GM23248 (cell line): ENCODE measurements at regions not wholly inside any gene's neighbourhood (a gene's known extent, or its start where the extent isn't known, plus 50 kb on each side); places are given as distances from the start of the nearest gene placed in this dataset.

Source experiments
- DNase-seq: peaks from one replicate; pipeline ENCODE4 v3.0.0-alpha.2; 2015
- H2AFZ ChIP-seq: fragments of 200-600 bp; sonication (generic); 2 replicates; pipeline ENCODE4 v1.6.1; 2016; ENCODE audit warnings: antibody characterized with exemption
- H3F3A ChIP-seq: fragments of 200-600 bp; sonication (generic); 2 replicates; pipeline ENCODE4 v1.6.1; 2016; ENCODE audit warnings: mild to moderate bottlenecking, antibody characterized with exemption, mixed run types; ENCODE audit not compliant: insufficient read depth
- H3K27ac ChIP-seq: fragments of 200-600 bp; sonication (generic); 2 replicates; pipeline ENCODE4 v1.5.1; 2016; ENCODE audit warnings: mild to moderate bottlenecking
- H3K27me3 ChIP-seq: fragments of 200-600 bp; sonication (generic); replicated peaks from 2 replicates; pipeline ENCODE4 v1.6.1; 2016; ENCODE audit warnings: mild to moderate bottlenecking; ENCODE audit not compliant: insufficient read depth
- H3K36me3 ChIP-seq: fragments of 200-600 bp; sonication (generic); 2 replicates; pipeline ENCODE4 v1.6.1; 2016; ENCODE audit warnings: low read depth, mild to moderate bottlenecking
- H3K4me1 ChIP-seq: fragments of 200-600 bp; sonication (generic); 2 replicates; pipeline ENCODE4 v1.6.1; 2016; ENCODE audit warnings: mild to moderate bottlenecking; ENCODE audit not compliant: insufficient read depth
- H3K4me2 ChIP-seq: fragments of 200-600 bp; sonication (generic); one replicate; pipeline ENCODE4 v1.6.1; 2016; ENCODE audit warnings: mild to moderate bottlenecking; ENCODE audit not compliant: unreplicated experiment
- H3K4me3 ChIP-seq: fragments of 200-600 bp; sonication (generic); 2 replicates; pipeline ENCODE4 v1.5.1; 2016; ENCODE audit warnings: mild to moderate bottlenecking
- H3K79me2 ChIP-seq: fragments of 200-600 bp; sonication (generic); 2 replicates; pipeline ENCODE4 v1.6.1; 2016; ENCODE audit warnings: mild to moderate bottlenecking; ENCODE audit not compliant: insufficient read depth
- H3K9ac ChIP-seq: fragments of 200-600 bp; sonication (generic); 2 replicates; pipeline ENCODE4 v1.6.1; 2016; ENCODE audit warnings: mild to moderate bottlenecking
- H3K9me2 ChIP-seq: fragments of 200-600 bp; sonication (generic); 2 replicates; pipeline ENCODE4 v1.6.1; 2016; ENCODE audit warnings: mixed run types, mild to moderate bottlenecking, moderate library complexity; ENCODE audit not compliant: insufficient read depth
- H3K9me3 ChIP-seq: fragments of 200-600 bp; sonication (generic); one replicate; pipeline ENCODE4 v1.6.1; 2017; ENCODE audit warnings: low read depth
- H4K20me1 ChIP-seq: fragments of 200-600 bp; sonication (generic); 2 replicates; pipeline ENCODE4 v1.6.0; 2016; ENCODE audit not compliant: insufficient read depth
- EZH2 ChIP-seq: fragments of 200-600 bp; sonication (generic); IDR thresholded peaks from 2 replicates; pipeline ENCODE4 v1.6.1; 2018; ENCODE audit warnings: antibody characterized with exemption, mild to moderate bottlenecking; ENCODE audit not compliant: insufficient read depth, poor library complexity, severe bottlenecking
- EZH2phosphoT487 ChIP-seq: fragments of 200-600 bp; sonication (generic); IDR thresholded peaks from 2 replicates; pipeline ENCODE4 v1.6.1; 2018; ENCODE audit warnings: antibody characterized with exemption, moderate library complexity, mild to moderate bottlenecking, low read depth; ENCODE audit not compliant: insufficient read depth
- WGBS, 2 experiments: methylation state at CpG; one replicate each; pipeline ENCODE4 v1.1.6; 2015 to 2017; ENCODE audit warnings: low lambda C conversion rate in 2 of 2, low coverage in 1 of 2; ENCODE audit errors: missing lambda C conversion rate in 2 of 2; 5-methylcytosine and 5-hydroxymethylcytosine counted together
- in situ Hi-C: fragments of 300-500 bp; cut with MboI; formaldehyde crosslinking; loops from 2 replicates; pipeline ENCODE4 v1.15.0; 2020

- no peaks in the 10 kb centered on the region for H3K9me3 ChIP-seq
- no peaks in the 10 kb centered on the region for H3K79me2 ChIP-seq
- whole genome bisulfite sequencing, 2 experiments: 37 to 44% methylated on average over 3 of the region's 3 CpGs
- H3K36me3 ChIP-seq: no peaks in the 10 kb centered on the region
- no peak for DNase-seq
- no peaks in the 10 kb centered on the region for H3K27me3 ChIP-seq
- no peaks in the 10 kb centered on the region for H3K4me1 ChIP-seq
- no peaks in the 10 kb centered on the region for H3K9me2 ChIP-seq
- no peak overlapping the region for H3K27ac ChIP-seq
- no peak overlapping the region for H3K4me2 ChIP-seq
- no peak overlapping the region for H3K4me3 ChIP-seq
- no peak overlapping the region for H3K9ac ChIP-seq
- H4K20me1 ChIP-seq: no peaks in the 10 kb centered on the region
- no peak overlapping the region for H2AFZ ChIP-seq
- in situ Hi-C loops: no loop called here
- no peak for TF ChIP-seq EZH2phosphoT487
- TF ChIP-seq EZH2: no peak
- no peaks in the 10 kb centered on the region for H3F3A ChIP-seq
Measured at GRCh38 chr2:15750822-15751329, 159.2 kb downstream of the DDX1 start.

GRCh38 chr2:15751477-15751876 is 159.8 kb downstream of the DDX1 start:
- Histone ChIP-seq H3K36me3 (no peaks in the 10 kb centered on the region), H3K9me2 (no peaks in the 10 kb centered on the region), H3K27ac (no peak overlapping the region), H3K4me1 (no peaks in the 10 kb centered on the region), H3K79me2 (no peaks in the 10 kb centered on the region), H3K27me3 (no peaks in the 10 kb centered on the region), H2AFZ (no peak overlapping the region), H3K9me3 (no peaks in the 10 kb centered on the region), H4K20me1 (no peaks in the 10 kb centered on the region), H3K4me2 (no peak overlapping the region), H3K4me3 (no peak overlapping the region), H3K9ac (no peak overlapping the region), H3F3A (no peaks in the 10 kb centered on the region)
- no peak for DNase-seq
- WGBS, 2 experiments: 43% methylated on average over 2 of the region's 2 CpGs
- TF ChIP-seq EZH2 (no peak), EZH2phosphoT487 (no peak)
- in situ Hi-C loops: no loop called here

GRCh38 chr2:15752552-15753232 is 161.0 kb downstream of the DDX1 start:
- DNase-seq: no peak
- in situ Hi-C loops: no loop called here
- Histone ChIP-seq H4K20me1 (no peaks in the 10 kb centered on the region), H3F3A (no peaks in the 10 kb centered on the region), H3K9me2 (no peaks in the 10 kb centered on the region), H3K79me2 (no peaks in the 10 kb centered on the region), H3K36me3 (no peaks in the 10 kb centered on the region), H3K4me1 (no peaks in the 10 kb centered on the region), H3K4me3 (no peak overlapping the region), H3K27ac (no peak overlapping the region), H3K9me3 (no peaks in the 10 kb centered on the region), H3K9ac (no peak overlapping the region), H3K27me3 (no peaks in the 10 kb centered on the region), H3K4me2 (no peak overlapping the region), H2AFZ (no peak overlapping the region)
- TF ChIP-seq EZH2 (no peak), EZH2phosphoT487 (no peak)
- WGBS, 2 experiments: 26 to 38% methylated on average over 2 of the region's 2 CpGs

GRCh38 chr2:15753233-15753798 is 161.6 kb downstream of the DDX1 start:
- no peak overlapping the region for H3K4me2 ChIP-seq
- in situ Hi-C loops: no loop called here
- no peaks in the 10 kb centered on the region for H3K9me3 ChIP-seq
- no peak for TF ChIP-seq EZH2phosphoT487
- TF ChIP-seq EZH2: no peak
- no peaks in the 10 kb centered on the region for H3K36me3 ChIP-seq
- no peak for DNase-seq
- no peaks in the 10 kb centered on the region for H3K4me1 ChIP-seq
- no peaks in the 10 kb centered on the region for H3K27me3 ChIP-seq
- H3K27ac ChIP-seq: no peak overlapping the region
- no peaks in the 10 kb centered on the region for H3K79me2 ChIP-seq
- H4K20me1 ChIP-seq: no peaks in the 10 kb centered on the region
- H3F3A ChIP-seq: no peaks in the 10 kb centered on the region
- 24 to 26% methylated on average over 6 to 7 of the region's 7 CpGs for WGBS, 2 experiments
- H3K9ac ChIP-seq: no peak overlapping the region
- H3K9me2 ChIP-seq: no peaks in the 10 kb centered on the region
- H2AFZ ChIP-seq: no peak overlapping the region
- H3K4me3 ChIP-seq: no peak overlapping the region
